ENCODE measurements at regions not wholly inside any gene's neighbourhood (a gene's known extent, or its start where the extent isn't known, plus 50 kb on each side); places are given as distances from the start of the nearest gene placed in this dataset.
"Not testable (repeated sequence)": the region's sequence is repeated elsewhere in the genome, so short reads cannot be mapped to it uniquely, and the experiment has no call there.

DNA sequence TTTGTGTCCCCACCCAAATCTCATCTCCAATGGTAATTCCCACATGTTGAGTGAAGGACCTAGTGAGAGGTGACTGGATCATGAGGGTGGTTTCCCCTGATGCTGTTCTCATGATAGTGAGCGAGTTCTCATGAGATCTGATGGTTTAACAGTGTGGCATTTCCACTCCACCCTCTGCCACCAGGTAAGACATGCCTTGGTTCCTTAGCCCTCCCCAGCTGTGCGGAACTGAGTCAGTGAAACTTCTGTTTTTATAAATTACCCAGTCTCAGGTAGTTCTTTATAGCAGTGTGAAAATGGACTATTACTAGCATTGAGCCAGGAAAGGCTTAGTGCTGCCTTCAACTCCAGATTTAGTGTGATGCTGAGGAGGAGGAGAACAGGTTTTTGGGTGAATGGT lies 222.2 kb downstream of the ADRA2A start:
- no peaks in the 10 kb centered on the region for H3K27me3 ChIP-seq (ENCODE audit: low read depth, low read length)
- H3K9me3 ChIP-seq (ENCODE audit: control insufficient read depth in 1 of 2, low read length in 2 of 2): no peaks in the 10 kb centered on the region
- H3K4me3 ChIP-seq (ENCODE audit: low read depth in 1 of 2, low read length in 2 of 2): no peak overlapping the region
- H3K36me3 ChIP-seq (ENCODE audit: control insufficient read depth in 1 of 2, insufficient read depth in 2 of 2, low read length in 2 of 2): no peaks in the 10 kb centered on the region
- no peak overlapping the region for H3K27ac ChIP-seq (ENCODE audit: low read length)
- H3K4me1 ChIP-seq (ENCODE audit: control insufficient read depth in 1 of 2, insufficient read depth in 2 of 2, low read length in 2 of 2): peaks cover 0 to 5% of the 10 kb centered on the region in 2 donors

DNA sequence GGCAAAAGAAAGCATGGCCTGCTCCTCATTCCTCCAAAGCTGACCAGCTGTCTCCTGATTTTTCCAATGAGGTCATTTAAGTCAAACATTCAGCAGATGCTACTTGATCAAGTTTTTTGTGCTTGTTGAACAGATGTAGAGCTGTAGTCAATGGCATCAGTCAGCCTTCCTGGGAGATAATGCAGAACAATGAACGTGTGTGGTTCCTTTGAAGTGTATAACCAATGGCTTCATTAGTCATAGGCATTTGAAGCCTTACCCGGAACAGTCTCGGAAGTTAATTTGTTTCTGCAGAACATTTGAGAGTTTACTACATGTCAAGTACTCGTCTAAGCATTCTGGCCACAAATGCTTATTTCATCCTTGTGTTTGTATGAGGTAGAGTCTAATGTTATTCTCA lies 227.1 kb downstream of the ADRA2A start:
- Histone ChIP-seq H3K36me3 (ENCODE audit: control insufficient read depth in 1 of 2, insufficient read depth in 2 of 2, low read length in 2 of 2) (no peaks in the 10 kb centered on the region), H3K9me3 (ENCODE audit: control insufficient read depth in 1 of 2, low read length in 2 of 2) (no peaks in the 10 kb centered on the region), H3K27ac (ENCODE audit: low read length) (no peak overlapping the region), H3K27me3 (ENCODE audit: low read depth, low read length) (no peaks in the 10 kb centered on the region), H3K4me3 (ENCODE audit: low read depth in 1 of 2, low read length in 2 of 2) (no peak overlapping the region), H3K4me1 (ENCODE audit: control insufficient read depth in 1 of 2, insufficient read depth in 2 of 2, low read length in 2 of 2) (no peaks in the 10 kb centered on the region)

DNA sequence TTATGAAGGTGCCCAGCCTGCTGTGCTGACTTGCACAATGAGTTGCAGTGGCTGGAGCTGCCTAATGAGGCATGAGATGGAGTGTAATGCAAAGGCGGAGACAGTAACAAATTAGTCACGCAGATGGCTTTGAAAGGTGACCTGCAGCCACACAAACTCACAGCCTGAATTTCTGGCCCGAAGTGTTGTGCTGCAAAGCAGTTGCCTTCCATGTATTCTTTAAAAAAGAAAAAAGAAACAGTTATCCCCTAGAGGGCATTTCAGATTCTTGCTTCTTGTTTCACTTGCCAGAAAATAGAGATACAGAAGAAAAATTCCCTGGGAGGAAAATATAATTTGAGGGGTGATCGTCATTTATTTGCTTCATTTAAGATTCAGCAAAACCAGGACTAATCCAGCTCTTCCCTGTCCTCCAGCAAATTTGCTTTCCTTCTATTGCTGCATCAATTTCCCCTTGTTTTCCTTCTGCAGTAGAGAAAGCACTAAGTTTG lies 239.9 kb downstream of the ADRA2A start:
- H3K27ac ChIP-seq (ENCODE audit: low read length): no peak overlapping the region
- H3K9me3 ChIP-seq (ENCODE audit: control insufficient read depth in 1 of 2, low read length in 2 of 2): no peaks in the 10 kb centered on the region
- H3K27me3 ChIP-seq (ENCODE audit: low read depth, low read length): no peaks in the 10 kb centered on the region
- no peaks in the 10 kb centered on the region for H3K36me3 ChIP-seq (ENCODE audit: control insufficient read depth in 1 of 2, insufficient read depth in 2 of 2, low read length in 2 of 2)
- H3K4me1 ChIP-seq (ENCODE audit: control insufficient read depth in 1 of 2, insufficient read depth in 2 of 2, low read length in 2 of 2): no peaks in the 10 kb centered on the region
- peak overlapping the region in 1 of 2 donors; percentile 2 for H3K4me3 ChIP-seq (ENCODE audit: low read depth in 1 of 2, low read length in 2 of 2)

DNA sequence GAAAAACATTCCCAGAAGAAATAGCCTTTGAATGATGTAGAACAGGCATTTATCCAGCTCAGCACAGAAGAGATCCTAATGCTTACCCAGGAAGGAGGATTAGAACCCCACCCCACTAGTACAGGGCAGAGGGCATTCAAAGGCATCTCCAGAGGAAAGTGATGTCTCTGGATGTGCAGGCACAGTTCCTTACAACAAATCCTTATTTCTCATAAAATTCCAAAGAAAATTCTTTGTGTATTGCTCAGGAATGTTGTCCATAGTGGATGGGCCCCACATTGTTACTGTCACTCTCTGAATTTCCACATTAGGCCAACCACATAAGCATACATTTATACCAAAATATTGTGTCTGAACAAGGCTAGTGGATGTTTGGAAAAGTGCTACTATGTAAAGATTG lies 243.0 kb downstream of the ADRA2A start:
- Histone ChIP-seq H3K4me3 (ENCODE audit: low read depth in 1 of 2, low read length in 2 of 2) (no peak overlapping the region), H3K27ac (ENCODE audit: low read length) (no peak overlapping the region), H3K27me3 (ENCODE audit: low read depth, low read length) (no peaks in the 10 kb centered on the region), H3K4me1 (ENCODE audit: control insufficient read depth in 1 of 2, insufficient read depth in 2 of 2, low read length in 2 of 2) (no peaks in the 10 kb centered on the region), H3K36me3 (ENCODE audit: control insufficient read depth in 1 of 2, insufficient read depth in 2 of 2, low read length in 2 of 2) (no peaks in the 10 kb centered on the region), H3K9me3 (ENCODE audit: control insufficient read depth in 1 of 2, low read length in 2 of 2) (no peaks in the 10 kb centered on the region)

DNA sequence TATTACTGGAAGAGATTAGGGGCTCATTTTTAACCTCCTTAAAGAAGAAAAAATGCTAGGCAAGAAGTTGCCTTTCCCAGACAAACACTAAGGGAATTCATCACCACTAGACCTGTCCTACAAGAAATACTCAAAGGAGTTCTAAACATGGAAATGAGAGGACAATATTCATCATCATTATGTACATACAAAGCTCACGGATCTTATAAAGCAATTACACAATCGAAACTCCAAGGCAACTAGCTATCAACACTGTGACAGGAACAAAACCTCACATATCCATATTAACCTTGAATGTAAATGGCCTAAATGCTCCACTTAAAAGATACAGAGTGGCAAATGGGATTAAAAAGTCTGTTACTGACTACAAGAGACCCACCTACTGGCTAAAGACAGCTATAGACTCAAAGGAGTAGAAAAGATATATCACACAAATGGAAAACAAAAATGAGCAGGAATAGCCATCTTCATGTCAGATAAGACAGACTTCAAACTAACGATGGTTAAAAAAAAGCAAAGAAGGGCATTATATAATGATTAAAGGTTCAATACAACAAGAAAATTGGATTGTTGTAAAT lies 246.6 kb downstream of the ADRA2A start:
- Histone ChIP-seq H3K9me3 (ENCODE audit: control insufficient read depth in 1 of 2, low read length in 2 of 2) (no peaks in the 10 kb centered on the region), H3K27ac (ENCODE audit: low read length) (no peak overlapping the region), H3K4me3 (ENCODE audit: low read depth in 1 of 2, low read length in 2 of 2) (no peak overlapping the region), H3K4me1 (ENCODE audit: control insufficient read depth in 1 of 2, insufficient read depth in 2 of 2, low read length in 2 of 2) (no peaks in the 10 kb centered on the region), H3K27me3 (ENCODE audit: low read depth, low read length) (no peaks in the 10 kb centered on the region), H3K36me3 (ENCODE audit: control insufficient read depth in 1 of 2, insufficient read depth in 2 of 2, low read length in 2 of 2) (no peaks in the 10 kb centered on the region)

DNA sequence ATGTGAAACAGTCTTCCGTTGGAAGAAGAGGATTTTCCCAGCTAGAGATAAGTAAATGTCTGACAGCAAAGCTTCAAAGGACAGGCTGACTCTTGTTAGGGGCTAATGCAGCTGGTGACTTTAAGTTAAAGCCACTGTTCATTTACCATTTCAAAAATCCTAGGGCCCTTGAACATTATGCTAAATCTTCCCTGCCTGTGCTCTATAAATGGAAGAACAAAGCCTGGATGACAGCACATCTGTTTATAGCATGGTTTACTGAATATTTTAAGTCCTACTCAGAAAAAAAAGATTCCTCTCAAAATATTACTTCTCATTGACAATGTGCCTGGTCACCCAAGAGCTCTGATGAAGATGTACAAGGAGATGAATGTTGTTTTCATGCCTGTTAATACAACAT lies 255.3 kb downstream of the ADRA2A start:
- H3K9me3 ChIP-seq (ENCODE audit: control insufficient read depth in 1 of 2, low read length in 2 of 2); H3K4me1 ChIP-seq (ENCODE audit: control insufficient read depth in 1 of 2, insufficient read depth in 2 of 2, low read length in 2 of 2); H3K36me3 ChIP-seq (ENCODE audit: control insufficient read depth in 1 of 2, insufficient read depth in 2 of 2, low read length in 2 of 2); H3K27me3 ChIP-seq (ENCODE audit: low read depth, low read length); H3K27ac ChIP-seq (ENCODE audit: low read length); H3K4me3 ChIP-seq (ENCODE audit: low read depth in 1 of 2, low read length in 2 of 2): not testable (repeated sequence)

DNA sequence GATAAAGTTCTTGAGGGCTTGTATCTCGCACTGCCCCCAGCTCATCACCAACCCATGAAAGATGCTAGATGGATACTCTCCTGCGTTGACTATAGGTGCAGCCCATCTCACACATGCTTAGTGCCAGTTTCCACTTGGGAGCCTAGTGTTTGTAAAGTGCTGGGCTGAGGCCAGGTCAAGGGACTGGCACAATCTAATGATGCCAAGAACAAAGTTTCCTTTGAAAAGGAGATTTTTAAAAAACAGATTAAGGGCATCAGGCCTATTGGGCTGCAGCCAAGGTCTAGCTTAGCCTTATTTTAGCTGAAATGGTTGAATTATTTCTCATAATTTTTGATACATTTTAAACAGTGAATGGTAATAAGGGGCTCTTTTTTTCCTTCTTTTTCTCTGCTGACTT lies 259.0 kb downstream of the ADRA2A start:
- Histone ChIP-seq H3K27ac (ENCODE audit: low read length) (no peak overlapping the region), H3K4me1 (ENCODE audit: control insufficient read depth in 1 of 2, insufficient read depth in 2 of 2, low read length in 2 of 2) (no peaks in the 10 kb centered on the region), H3K4me3 (ENCODE audit: low read depth in 1 of 2, low read length in 2 of 2) (no peak overlapping the region), H3K9me3 (ENCODE audit: control insufficient read depth in 1 of 2, low read length in 2 of 2) (peaks cover 3 to 4% of the 10 kb centered on the region in 2 donors), H3K36me3 (ENCODE audit: control insufficient read depth in 1 of 2, insufficient read depth in 2 of 2, low read length in 2 of 2) (no peaks in the 10 kb centered on the region), H3K27me3 (ENCODE audit: low read depth, low read length) (no peaks in the 10 kb centered on the region)

DNA sequence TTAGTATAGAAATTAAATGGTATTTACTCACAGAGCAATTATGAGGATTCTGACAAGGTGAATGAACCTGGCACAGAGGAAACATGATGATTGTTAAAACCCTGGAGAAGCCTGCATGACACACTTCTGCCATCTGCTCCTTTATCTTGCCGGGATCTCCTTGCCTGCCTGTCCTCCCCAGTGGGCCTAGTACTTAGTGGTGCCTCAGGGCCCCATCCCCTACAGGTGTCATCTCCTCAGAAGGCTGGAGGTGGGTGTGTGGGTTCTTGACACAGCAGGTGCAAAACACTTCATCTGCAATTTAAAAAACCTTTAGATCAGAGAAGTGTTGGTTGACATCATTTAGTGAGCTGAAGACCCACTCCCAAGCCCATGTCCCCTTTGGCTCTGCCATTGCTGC lies 261.2 kb downstream of the ADRA2A start:
- Histone ChIP-seq H3K4me1 (ENCODE audit: control insufficient read depth in 1 of 2, insufficient read depth in 2 of 2, low read length in 2 of 2) (no peaks in the 10 kb centered on the region), H3K27ac (ENCODE audit: low read length) (no peak overlapping the region), H3K27me3 (ENCODE audit: low read depth, low read length) (no peaks in the 10 kb centered on the region), H3K36me3 (ENCODE audit: control insufficient read depth in 1 of 2, insufficient read depth in 2 of 2, low read length in 2 of 2) (no peaks in the 10 kb centered on the region), H3K4me3 (ENCODE audit: low read depth in 1 of 2, low read length in 2 of 2) (no peak overlapping the region), H3K9me3 (ENCODE audit: control insufficient read depth in 1 of 2, low read length in 2 of 2) (peaks cover under 1 to 13% of the 10 kb centered on the region in 2 donors)

DNA sequence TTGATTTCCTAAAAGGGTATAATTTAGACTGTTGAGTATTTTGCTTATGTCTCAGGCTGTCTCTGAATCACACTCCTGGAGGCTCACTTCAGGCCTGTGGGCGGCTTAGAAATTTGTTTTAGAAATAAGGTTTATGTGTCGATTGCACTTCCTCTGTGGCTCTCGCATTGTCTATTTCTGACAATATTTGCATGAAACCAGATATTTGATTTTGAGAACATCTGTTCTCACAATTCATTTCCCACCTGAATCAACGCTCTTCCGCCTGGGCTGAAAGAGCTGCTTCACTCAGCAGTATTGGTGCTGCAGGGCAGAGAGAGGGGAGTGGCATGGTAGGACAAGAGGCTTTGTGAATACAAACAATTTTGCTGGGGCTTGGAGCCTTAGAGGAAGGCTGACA lies 262.0 kb downstream of the ADRA2A start:
- Histone ChIP-seq H3K9me3 (ENCODE audit: control insufficient read depth in 1 of 2, low read length in 2 of 2) (peaks cover 0 to 9% of the 10 kb centered on the region in 2 donors), H3K4me1 (ENCODE audit: control insufficient read depth in 1 of 2, insufficient read depth in 2 of 2, low read length in 2 of 2) (no peaks in the 10 kb centered on the region)

DNA sequence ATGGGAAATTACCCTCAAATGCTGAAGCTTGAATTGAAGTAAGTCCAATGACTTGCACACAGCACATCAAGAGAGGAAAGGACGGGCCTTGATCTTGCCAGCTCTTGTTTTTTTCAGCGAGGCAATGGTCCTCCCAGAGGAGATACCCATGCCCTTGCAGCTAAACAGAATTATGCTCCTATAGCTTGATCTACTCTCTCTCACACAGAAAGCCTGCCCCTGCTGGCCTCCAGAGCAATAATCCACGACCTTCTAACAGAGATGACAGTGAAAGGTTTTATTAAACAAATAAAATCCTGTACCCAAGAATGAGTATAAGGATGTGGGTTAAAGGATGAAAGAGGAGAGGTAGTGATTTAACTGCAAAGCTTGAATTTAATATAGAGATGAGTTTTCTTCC lies 268.0 kb downstream of the ADRA2A start:
- H3K4me3 ChIP-seq (ENCODE audit: low read depth in 1 of 2, low read length in 2 of 2): no peak overlapping the region
- H3K27me3 ChIP-seq (ENCODE audit: low read depth, low read length): no peaks in the 10 kb centered on the region
- peaks cover 0 to 9% of the 10 kb centered on the region in 2 donors for H3K9me3 ChIP-seq (ENCODE audit: control insufficient read depth in 1 of 2, low read length in 2 of 2)
- no peak overlapping the region for H3K27ac ChIP-seq (ENCODE audit: low read length)
- H3K36me3 ChIP-seq (ENCODE audit: control insufficient read depth in 1 of 2, insufficient read depth in 2 of 2, low read length in 2 of 2): no peaks in the 10 kb centered on the region
- H3K4me1 ChIP-seq (ENCODE audit: control insufficient read depth in 1 of 2, insufficient read depth in 2 of 2, low read length in 2 of 2): no peaks in the 10 kb centered on the region

More for the DNA sequence above, 262.0 kb downstream of the ADRA2A start:
- Histone ChIP-seq H3K27me3 (ENCODE audit: low read depth, low read length) (no peaks in the 10 kb centered on the region), H3K36me3 (ENCODE audit: control insufficient read depth in 1 of 2, insufficient read depth in 2 of 2, low read length in 2 of 2) (no peaks in the 10 kb centered on the region), H3K27ac (ENCODE audit: low read length) (no peak overlapping the region), H3K4me3 (ENCODE audit: low read depth in 1 of 2, low read length in 2 of 2) (no peak overlapping the region)

DNA sequence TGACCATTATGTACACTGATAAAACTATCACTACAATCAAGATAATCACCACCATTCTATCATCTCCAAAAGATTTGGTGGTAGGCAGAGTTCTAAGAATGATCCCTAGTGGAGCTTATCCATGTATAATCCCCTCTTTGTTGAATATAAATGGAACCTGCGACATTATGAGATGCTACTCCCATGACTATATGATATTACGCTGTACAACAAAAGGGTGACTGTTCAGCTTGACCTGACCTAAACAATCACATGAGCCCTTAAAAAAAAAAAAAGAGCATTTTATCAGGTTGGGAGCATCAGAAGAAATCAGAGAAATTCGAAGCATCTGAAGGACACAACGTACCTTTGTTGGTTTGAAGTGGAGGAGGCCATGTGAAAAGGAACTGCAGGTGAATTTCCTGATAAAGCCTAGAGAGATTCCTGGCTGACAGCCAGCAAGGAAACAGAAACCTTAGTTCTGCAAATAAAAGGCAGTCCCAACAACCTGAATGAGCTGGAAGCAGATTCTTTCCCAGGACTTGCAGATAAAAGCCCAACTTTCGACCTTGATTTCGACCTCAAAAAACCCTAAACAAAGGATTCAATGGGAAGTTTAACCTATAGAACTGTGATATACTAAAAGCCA lies 270.7 kb downstream of the ADRA2A start:
- Histone ChIP-seq H3K9me3 (ENCODE audit: control insufficient read depth in 1 of 2, low read length in 2 of 2) (no peaks in the 10 kb centered on the region), H3K27ac (ENCODE audit: low read length) (no peak overlapping the region), H3K4me1 (ENCODE audit: control insufficient read depth in 1 of 2, insufficient read depth in 2 of 2, low read length in 2 of 2) (no peaks in the 10 kb centered on the region), H3K36me3 (ENCODE audit: control insufficient read depth in 1 of 2, insufficient read depth in 2 of 2, low read length in 2 of 2) (no peaks in the 10 kb centered on the region), H3K4me3 (ENCODE audit: low read depth in 1 of 2, low read length in 2 of 2) (no peak overlapping the region), H3K27me3 (ENCODE audit: low read depth, low read length) (no peaks in the 10 kb centered on the region)

DNA sequence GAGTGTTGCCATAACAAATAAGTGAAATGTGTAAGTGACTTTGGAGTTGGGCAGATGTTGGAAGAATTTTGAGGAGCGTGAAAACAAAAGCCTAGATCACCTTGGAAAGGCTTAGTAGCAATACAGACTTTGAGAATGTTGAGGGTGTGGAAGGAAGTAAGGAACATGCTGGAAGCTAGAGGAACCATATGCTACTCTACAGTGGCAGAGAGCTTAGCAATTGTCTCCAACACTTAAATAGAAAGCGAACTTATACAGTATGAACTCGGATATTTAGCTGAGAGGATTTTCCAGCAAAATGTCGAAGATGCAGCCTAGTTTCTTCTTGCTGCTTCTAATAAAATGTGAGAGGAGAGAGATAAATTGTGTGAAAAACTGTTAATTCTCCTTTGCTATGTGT lies 271.2 kb downstream of the ADRA2A start:
- Histone ChIP-seq H3K4me1 (ENCODE audit: control insufficient read depth in 1 of 2, insufficient read depth in 2 of 2, low read length in 2 of 2) (no peaks in the 10 kb centered on the region), H3K27me3 (ENCODE audit: low read depth, low read length) (no peaks in the 10 kb centered on the region), H3K27ac (ENCODE audit: low read length) (no peak overlapping the region), H3K4me3 (ENCODE audit: low read depth in 1 of 2, low read length in 2 of 2) (no peak overlapping the region), H3K36me3 (ENCODE audit: control insufficient read depth in 1 of 2, insufficient read depth in 2 of 2, low read length in 2 of 2) (no peaks in the 10 kb centered on the region), H3K9me3 (ENCODE audit: control insufficient read depth in 1 of 2, low read length in 2 of 2) (no peaks in the 10 kb centered on the region)
